BLaER1 (cell line): ENCODE measurements at regions not wholly inside any gene's neighbourhood (a gene's known extent, or its start where the extent isn't known, plus 50 kb on each side); places are given as distances from the start of the nearest gene placed in this dataset.

Experiments used
- H3K27ac ChIP-seq: shearing (Covaris generic); formaldehyde crosslinking; 2 replicates; pipeline ENCODE4 v1.8.1; 2022
- H3K27me3 ChIP-seq: shearing (Covaris generic); formaldehyde crosslinking; 2 replicates; pipeline ENCODE4 v1.8.1; 2022
- H3K36me3 ChIP-seq: shearing (Covaris generic); formaldehyde crosslinking; 2 replicates; pipeline ENCODE4 v1.8.1; 2022
- H3K4me1 ChIP-seq: shearing (Covaris generic); formaldehyde crosslinking; 2 replicates; pipeline ENCODE4 v1.8.1; 2022
- H3K4me2 ChIP-seq: shearing (Covaris generic); formaldehyde crosslinking; 2 replicates; pipeline ENCODE4 v1.8.1; 2022
- H3K4me3 ChIP-seq: shearing (Covaris generic); formaldehyde crosslinking; 2 replicates; pipeline ENCODE4 v1.8.1; 2022
- H3K9ac ChIP-seq: shearing (Covaris generic); formaldehyde crosslinking; 2 replicates; pipeline ENCODE4 v1.8.1; 2022
- H3K9me3 ChIP-seq: shearing (Covaris generic); formaldehyde crosslinking; 2 replicates; pipeline ENCODE4 v1.8.1; 2022
- H4K20me1 ChIP-seq: shearing (Covaris generic); formaldehyde crosslinking; 2 replicates; pipeline ENCODE4 v1.8.1; 2022
- Cebpa-rat ChIP-seq: shearing (Covaris generic); IDR thresholded peaks from 2 replicates; pipeline ENCODE4 v1.8.1; 2022

- Histone ChIP-seq H3K9me3 (no peaks in the 10 kb centered on the region), H3K9ac (no peak overlapping the region), H3K4me1 (no peaks in the 10 kb centered on the region), H3K4me3 (no peak overlapping the region), H3K27me3 (no peaks in the 10 kb centered on the region), H3K36me3 (no peaks in the 10 kb centered on the region), H4K20me1 (no peaks in the 10 kb centered on the region), H3K27ac (no peak overlapping the region), H3K4me2 (no peak overlapping the region)
- TF ChIP-seq Cebpa-rat, result no peak
Observed at GRCh38 chr1:193676996-193677549, 490.7 kb upstream of the B3GALT2 start.

- H3K4me2 ChIP-seq, result no peak overlapping the region
Observed at GRCh38 chr1:193674292-193674944, 488.0 kb upstream of the B3GALT2 start.

GRCh38 chr1:193666485-193667083, 480.2 kb upstream of the B3GALT2 start:
- Histone ChIP-seq H3K27ac (no peak overlapping the region), H3K27me3 (no peaks in the 10 kb centered on the region), H3K4me3 (no peak overlapping the region), H3K9ac (no peak overlapping the region), H3K4me1 (no peaks in the 10 kb centered on the region), H4K20me1 (no peaks in the 10 kb centered on the region), H3K9me3 (no peaks in the 10 kb centered on the region), H3K4me2 (no peak overlapping the region), H3K36me3 (no peaks in the 10 kb centered on the region)
- no peak for TF ChIP-seq Cebpa-rat

More at GRCh38 chr1:193674292-193674944, 488.0 kb upstream of the B3GALT2 start:
- H3K27ac ChIP-seq, result no peak overlapping the region
- H3K4me1 ChIP-seq, result no peaks in the 10 kb centered on the region
- no peak overlapping the region for H3K4me3 ChIP-seq
- H3K9ac ChIP-seq, result no peak overlapping the region
- no peaks in the 10 kb centered on the region for H3K36me3 ChIP-seq
- no peaks in the 10 kb centered on the region for H4K20me1 ChIP-seq
- TF ChIP-seq Cebpa-rat, result no peak
- no peaks in the 10 kb centered on the region for H3K9me3 ChIP-seq
- H3K27me3 ChIP-seq, result no peaks in the 10 kb centered on the region

- Histone ChIP-seq H3K4me2 (no peak overlapping the region), H3K27me3 (no peaks in the 10 kb centered on the region), H3K4me3 (no peak overlapping the region), H3K9ac (no peak overlapping the region), H3K36me3 (no peaks in the 10 kb centered on the region), H4K20me1 (no peaks in the 10 kb centered on the region), H3K27ac (no peak overlapping the region), H3K9me3 (no peaks in the 10 kb centered on the region), H3K4me1 (no peaks in the 10 kb centered on the region)
- TF ChIP-seq Cebpa-rat, result no peak
Observed at GRCh38 chr1:193663965-193664364, 477.6 kb upstream of the B3GALT2 start.

GRCh38 chr1:193662030-193662429, 475.6 kb upstream of the B3GALT2 start:
- Histone ChIP-seq H3K4me1 (no peaks in the 10 kb centered on the region), H3K27ac (no peak overlapping the region), H3K36me3 (no peaks in the 10 kb centered on the region), H3K9ac (no peak overlapping the region), H3K4me2 (no peak overlapping the region), H3K27me3 (no peaks in the 10 kb centered on the region), H4K20me1 (no peaks in the 10 kb centered on the region), H3K9me3 (no peaks in the 10 kb centered on the region), H3K4me3 (no peak overlapping the region)
- no peak for TF ChIP-seq Cebpa-rat

GRCh38 chr1:193661385-193661784, 475.0 kb upstream of the B3GALT2 start:
- H3K9ac ChIP-seq, result no peak overlapping the region
- H4K20me1 ChIP-seq, result no peaks in the 10 kb centered on the region
- H3K4me1 ChIP-seq, result no peaks in the 10 kb centered on the region
- H3K27me3 ChIP-seq, result no peaks in the 10 kb centered on the region
- TF ChIP-seq Cebpa-rat, result no peak
- H3K36me3 ChIP-seq, result no peaks in the 10 kb centered on the region
- H3K4me3 ChIP-seq, result no peak overlapping the region
- H3K4me2 ChIP-seq, result no peak overlapping the region
- H3K9me3 ChIP-seq, result no peaks in the 10 kb centered on the region
- H3K27ac ChIP-seq, result no peak overlapping the region

GRCh38 chr1:193660428-193660827, 474.0 kb upstream of the B3GALT2 start:
- TF ChIP-seq Cebpa-rat, result no peak
- Histone ChIP-seq H3K4me2 (no peak overlapping the region), H3K4me1 (no peaks in the 10 kb centered on the region), H3K4me3 (no peak overlapping the region), H3K36me3 (no peaks in the 10 kb centered on the region), H3K9me3 (no peaks in the 10 kb centered on the region), H3K9ac (no peak overlapping the region), H3K27ac (no peak overlapping the region), H3K27me3 (no peaks in the 10 kb centered on the region), H4K20me1 (no peaks in the 10 kb centered on the region)

GRCh38 chr1:193658691-193659090, 472.3 kb upstream of the B3GALT2 start:
- Histone ChIP-seq H3K9ac (no peak overlapping the region), H3K27me3 (no peaks in the 10 kb centered on the region), H3K27ac (no peak overlapping the region), H3K4me2 (no peak overlapping the region), H4K20me1 (no peaks in the 10 kb centered on the region), H3K9me3 (no peaks in the 10 kb centered on the region), H3K36me3 (no peaks in the 10 kb centered on the region), H3K4me1 (no peaks in the 10 kb centered on the region), H3K4me3 (no peak overlapping the region)
- TF ChIP-seq Cebpa-rat, result no peak

GRCh38 chr1:193658081-193658480, 471.7 kb upstream of the B3GALT2 start:
- no peaks in the 10 kb centered on the region for H3K9me3 ChIP-seq
- no peaks in the 10 kb centered on the region for H3K4me1 ChIP-seq
- H4K20me1 ChIP-seq, result no peaks in the 10 kb centered on the region
- no peaks in the 10 kb centered on the region for H3K27me3 ChIP-seq
- H3K9ac ChIP-seq, result no peak overlapping the region
- H3K27ac ChIP-seq, result no peak overlapping the region
- no peaks in the 10 kb centered on the region for H3K36me3 ChIP-seq
- H3K4me3 ChIP-seq, result no peak overlapping the region
- H3K4me2 ChIP-seq, result no peak overlapping the region
- no peak for TF ChIP-seq Cebpa-rat

GRCh38 chr1:193657552-193657951, 471.1 kb upstream of the B3GALT2 start:
- TF ChIP-seq Cebpa-rat, result no peak
- Histone ChIP-seq H3K27ac (no peak overlapping the region), H3K4me2 (no peak overlapping the region), H3K9ac (no peak overlapping the region), H3K36me3 (no peaks in the 10 kb centered on the region), H3K9me3 (no peaks in the 10 kb centered on the region), H3K4me3 (no peak overlapping the region), H3K4me1 (no peaks in the 10 kb centered on the region), H3K27me3 (no peaks in the 10 kb centered on the region), H4K20me1 (no peaks in the 10 kb centered on the region)
